ENCODE measurements at regions not wholly inside any gene's neighbourhood (a gene's known extent, or its start where the extent isn't known, plus 50 kb on each side); places are given as distances from the start of the nearest gene placed in this dataset.

DNA sequence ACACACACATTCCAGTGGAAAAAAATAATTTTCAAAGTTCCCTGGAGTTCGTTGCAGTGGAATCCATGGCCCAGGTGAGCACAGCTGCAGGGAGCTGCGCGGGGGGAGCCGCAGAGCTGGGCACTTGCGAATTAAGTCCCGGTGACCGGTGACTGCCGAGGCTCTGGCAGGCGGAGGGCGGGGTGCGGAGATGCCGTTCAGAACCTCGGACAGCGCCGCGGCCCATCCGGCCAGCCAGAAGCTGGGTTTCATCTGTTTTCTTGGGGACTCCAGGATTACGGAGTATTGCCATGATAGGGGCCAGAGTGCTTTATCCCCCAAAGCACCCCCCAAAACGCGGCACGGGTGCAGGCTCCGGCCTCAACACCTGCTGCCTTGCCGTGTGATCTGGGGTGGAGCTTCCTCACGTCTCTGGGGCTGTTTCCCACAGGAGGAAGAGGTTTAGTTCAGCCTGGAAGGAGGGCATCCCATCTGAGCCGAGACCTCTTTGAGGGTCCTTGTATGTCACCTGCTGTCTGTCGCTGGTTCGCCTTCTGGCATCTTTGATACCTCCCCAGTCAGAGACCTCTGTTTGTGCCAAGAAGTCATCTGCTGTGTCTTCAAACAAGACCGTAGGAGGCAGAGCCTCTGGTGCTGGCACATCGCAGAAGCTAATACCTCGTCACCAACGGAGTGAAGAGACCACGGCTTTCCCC is 99.4 kb downstream of the YTHDF1 start:
- no peaks in the 10 kb centered on the region for H3K4me1 Mint-ChIP-seq (ENCODE audit: low read depth)
- peaks cover 4% of the 10 kb centered on the region for H3K9me3 Mint-ChIP-seq
- intact Hi-C loops (cut with DNase I, micrococcal nuclease) = no loop called here
- Histone ChIP-seq H3K27me3 (ENCODE audit: control insufficient read depth in 1 of 2, insufficient read depth in 2 of 2, low read length in 2 of 2) (peaks cover 20 to 30% of the 10 kb centered on the region in 2 experiments), H3K4me3 (ENCODE audit: low read length) (no peak overlapping the region), H3K36me3 (ENCODE audit: insufficient read depth, low read length) (no peaks in the 10 kb centered on the region), H3K27ac (ENCODE audit: low read depth in 1 of 2, low read length in 2 of 2) (no peak overlapping the region), H3K4me1 (ENCODE audit: insufficient read depth, low read length) (peaks cover 4% of the 10 kb centered on the region), H3K9me3 (ENCODE audit: control insufficient read depth in 1 of 2, insufficient read depth in 1 of 2, low read length in 2 of 2) (peaks cover 4 to 29% of the 10 kb centered on the region in 2 experiments)
- DNase-seq (no peak), ATAC-seq (ENCODE audit: poor library complexity) (no peak)
- peaks cover 53% of the 10 kb centered on the region for H3K27me3 Mint-ChIP-seq
- ChIA-PET POLR2A (no interaction called here), CTCF (no interaction called here)
- no peak overlapping the region for H3K4me3 Mint-ChIP-seq
- no peaks in the 10 kb centered on the region for H3K36me3 Mint-ChIP-seq (ENCODE audit: low read depth)
- TF ChIP-seq, protein P1, sequence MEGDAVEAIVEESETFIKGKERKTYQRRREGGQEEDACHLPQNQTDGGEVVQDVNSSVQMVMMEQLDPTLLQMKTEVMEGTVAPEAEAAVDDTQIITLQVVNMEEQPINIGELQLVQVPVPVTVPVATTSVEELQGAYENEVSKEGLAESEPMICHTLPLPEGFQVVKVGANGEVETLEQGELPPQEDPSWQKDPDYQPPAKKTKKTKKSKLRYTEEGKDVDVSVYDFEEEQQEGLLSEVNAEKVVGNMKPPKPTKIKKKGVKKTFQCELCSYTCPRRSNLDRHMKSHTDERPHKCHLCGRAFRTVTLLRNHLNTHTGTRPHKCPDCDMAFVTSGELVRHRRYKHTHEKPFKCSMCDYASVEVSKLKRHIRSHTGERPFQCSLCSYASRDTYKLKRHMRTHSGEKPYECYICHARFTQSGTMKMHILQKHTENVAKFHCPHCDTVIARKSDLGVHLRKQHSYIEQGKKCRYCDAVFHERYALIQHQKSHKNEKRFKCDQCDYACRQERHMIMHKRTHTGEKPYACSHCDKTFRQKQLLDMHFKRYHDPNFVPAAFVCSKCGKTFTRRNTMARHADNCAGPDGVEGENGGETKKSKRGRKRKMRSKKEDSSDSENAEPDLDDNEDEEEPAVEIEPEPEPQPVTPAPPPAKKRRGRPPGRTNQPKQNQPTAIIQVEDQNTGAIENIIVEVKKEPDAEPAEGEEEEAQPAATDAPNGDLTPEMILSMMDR (IDR thresholded peaks at IDR 0.05) = no peak
- no peak overlapping the region for H3K27ac Mint-ChIP-seq

DNA sequence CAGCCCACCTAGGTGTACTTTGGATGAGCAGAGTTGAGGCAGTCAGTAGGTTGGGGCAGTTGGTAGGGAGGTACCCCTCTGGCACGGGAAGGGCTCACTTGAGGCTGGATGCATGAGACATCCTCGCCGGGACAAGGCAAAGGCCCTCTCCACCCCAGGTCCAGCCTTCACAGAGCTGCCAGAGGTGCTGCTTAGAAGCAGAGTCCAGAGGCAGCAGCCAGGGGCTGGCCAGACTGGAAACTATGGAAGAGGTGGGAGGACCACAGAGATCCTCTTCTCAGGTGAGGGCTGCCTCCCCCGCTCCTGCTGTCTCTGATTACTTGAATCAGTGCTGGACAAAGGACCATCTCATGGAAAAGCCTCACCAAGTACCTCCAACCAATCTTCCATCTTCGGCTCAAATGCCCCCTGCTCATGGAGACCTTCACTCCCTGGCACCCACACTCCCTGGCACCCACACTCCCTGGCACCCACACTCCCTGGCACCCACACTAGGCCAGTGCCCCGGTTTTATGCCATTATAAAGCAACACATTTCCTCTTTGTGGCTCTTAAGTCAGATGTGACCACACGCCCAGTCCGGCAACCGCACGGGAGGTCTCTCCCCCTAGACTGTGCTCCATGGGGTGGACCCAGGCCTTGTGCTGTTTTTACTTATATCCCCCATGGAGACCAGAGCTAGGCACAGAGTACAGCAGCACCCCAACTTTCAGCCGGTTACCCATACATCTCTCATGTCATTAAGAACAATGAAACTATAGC is 100.1 kb downstream of the YTHDF1 start:
- no peak overlapping the region for H3K4me3 Mint-ChIP-seq
- no peaks in the 10 kb centered on the region for H3K36me3 ChIP-seq (ENCODE audit: insufficient read depth, low read length)
- peaks cover 4% of the 10 kb centered on the region for H3K4me1 ChIP-seq (ENCODE audit: insufficient read depth, low read length)
- CTCF ChIA-PET = no interaction called here
- no peak for DNase-seq
- peaks cover 8 to 34% of the 10 kb centered on the region in 2 experiments for H3K9me3 ChIP-seq (ENCODE audit: control insufficient read depth in 1 of 2, insufficient read depth in 1 of 2, low read length in 2 of 2)
- peaks cover 20 to 30% of the 10 kb centered on the region in 2 experiments for H3K27me3 ChIP-seq (ENCODE audit: control insufficient read depth in 1 of 2, insufficient read depth in 2 of 2, low read length in 2 of 2)
- H3K4me3 ChIP-seq (ENCODE audit: low read length) = no peak overlapping the region
- POLR2A ChIA-PET = no interaction called here
- peaks cover 53% of the 10 kb centered on the region for H3K27me3 Mint-ChIP-seq
- no peak for ATAC-seq (ENCODE audit: poor library complexity)
- no peaks in the 10 kb centered on the region for H3K36me3 Mint-ChIP-seq (ENCODE audit: low read depth)
- H3K27ac Mint-ChIP-seq = no peak overlapping the region
- intact Hi-C loops (cut with DNase I, micrococcal nuclease) = no loop called here
- no peaks in the 10 kb centered on the region for H3K4me1 Mint-ChIP-seq (ENCODE audit: low read depth)
- TF ChIP-seq, protein P1 (IDR thresholded peaks at IDR 0.05) = no peak
- H3K9me3 Mint-ChIP-seq = peaks cover 6% of the 10 kb centered on the region
- H3K27ac ChIP-seq (ENCODE audit: low read depth in 1 of 2, low read length in 2 of 2) = no peak overlapping the region

DNA sequence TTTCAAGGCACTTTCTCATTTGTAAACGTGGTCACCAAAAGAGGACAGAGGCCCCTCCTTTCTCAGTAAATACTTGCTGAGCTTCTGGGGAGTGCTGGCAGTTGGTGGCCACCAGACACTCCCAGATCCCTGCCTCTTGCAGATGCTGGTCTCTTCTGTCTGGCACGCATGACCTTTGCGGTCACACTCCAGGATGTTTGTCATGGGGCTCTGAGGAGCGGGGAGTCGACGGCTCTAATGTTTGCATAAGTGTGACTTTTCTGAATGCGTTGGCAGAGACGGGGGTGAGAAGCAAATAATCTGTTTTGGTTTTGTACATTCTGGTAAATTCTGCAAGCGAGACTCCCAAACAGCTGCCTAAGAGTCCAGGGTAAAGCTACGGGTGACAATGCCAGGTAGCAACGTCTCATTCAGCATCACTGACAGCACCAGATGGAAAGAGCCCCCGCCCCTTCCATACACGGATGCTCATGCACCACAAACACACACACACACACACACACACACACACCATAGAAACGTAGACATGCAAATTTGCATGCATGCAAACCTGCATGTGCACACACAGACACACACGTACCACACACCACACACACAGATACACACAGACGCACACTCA is 101.1 kb downstream of the YTHDF1 start:
- H3K9me3 Mint-ChIP-seq = peaks cover 9% of the 10 kb centered on the region
- ChIA-PET POLR2A (no interaction called here), CTCF (no interaction called here)
- no peak overlapping the region for H3K4me3 ChIP-seq (ENCODE audit: low read length)
- no peak overlapping the region for H3K4me3 Mint-ChIP-seq
- H3K27ac ChIP-seq (ENCODE audit: low read depth in 1 of 2, low read length in 2 of 2) = no peak overlapping the region
- H3K4me1 Mint-ChIP-seq (ENCODE audit: low read depth) = no peaks in the 10 kb centered on the region
- ATAC-seq (ENCODE audit: poor library complexity) (no peak), DNase-seq (no peak)
- H3K27ac Mint-ChIP-seq = no peak overlapping the region
- no peaks in the 10 kb centered on the region for H3K36me3 Mint-ChIP-seq (ENCODE audit: low read depth)
- peaks cover 8 to 37% of the 10 kb centered on the region in 2 experiments for H3K9me3 ChIP-seq (ENCODE audit: control insufficient read depth in 1 of 2, insufficient read depth in 1 of 2, low read length in 2 of 2)
- no peaks in the 10 kb centered on the region for H3K36me3 ChIP-seq (ENCODE audit: insufficient read depth, low read length)
- peaks cover 53% of the 10 kb centered on the region for H3K27me3 Mint-ChIP-seq
- H3K27me3 ChIP-seq (ENCODE audit: control insufficient read depth in 1 of 2, insufficient read depth in 2 of 2, low read length in 2 of 2) = peaks cover 20 to 30% of the 10 kb centered on the region in 2 experiments
- H3K4me1 ChIP-seq (ENCODE audit: insufficient read depth, low read length) = peaks cover 4% of the 10 kb centered on the region
- intact Hi-C loops (cut with DNase I, micrococcal nuclease) = no loop called here
- TF ChIP-seq, protein P1 (IDR thresholded peaks at IDR 0.05) = no peak

Data from CD4-positive, alpha-beta T cell (primary cell).